Mononuclear cell (primary cell): ENCODE measurements at regions not wholly inside any gene's neighbourhood (a gene's known extent, or its start where the extent isn't known, plus 50 kb on each side); places are given as distances from the start of the nearest gene placed in this dataset.

Experiments
- H3K27me3 ChIP-seq: 2 replicates; pipeline ENCODE4 v1.6.0; 2011; ENCODE audit warnings: low read length, control low read depth; ENCODE audit not compliant: insufficient read depth
- H3K4me1 ChIP-seq: 2 replicates; pipeline ENCODE4 v1.5.1; 2011; ENCODE audit warnings: mild to moderate bottlenecking, low read length, control low read depth; ENCODE audit not compliant: insufficient read depth
- H3K4me3 ChIP-seq: 2 replicates; pipeline ENCODE4 v1.5.1; 2011; ENCODE audit warnings: mild to moderate bottlenecking, low read length, moderate library complexity
- H3K9me3 ChIP-seq: 2 replicates; pipeline ENCODE4 v1.5.1; 2011; ENCODE audit warnings: low read depth, mild to moderate bottlenecking, control low read depth, low read length

- no peaks in the 10 kb centered on the region for H3K9me3 ChIP-seq
- H3K4me1 ChIP-seq, result peaks cover 26% of the 10 kb centered on the region
- no peaks in the 10 kb centered on the region for H3K27me3 ChIP-seq
- no peak overlapping the region for H3K4me3 ChIP-seq
These were observed 393.7 kb downstream of the FOXO1 start for GRCh38 chr13:40272776-40273139.

GRCh38 chr13:40273253-40274025, 393.0 kb downstream of the FOXO1 start:
- Histone ChIP-seq H3K4me1 (peaks cover 26% of the 10 kb centered on the region), H3K27me3 (no peaks in the 10 kb centered on the region), H3K4me3 (no peak overlapping the region), H3K9me3 (no peaks in the 10 kb centered on the region)

GRCh38 chr13:40274103-40274502, 392.3 kb downstream of the FOXO1 start:
- Histone ChIP-seq H3K9me3 (no peaks in the 10 kb centered on the region), H3K4me3 (no peak overlapping the region), H3K27me3 (no peaks in the 10 kb centered on the region), H3K4me1 (peaks cover 26% of the 10 kb centered on the region)

GRCh38 chr13:40275155-40275554, 391.3 kb downstream of the FOXO1 start:
- Histone ChIP-seq H3K9me3 (no peaks in the 10 kb centered on the region), H3K27me3 (no peaks in the 10 kb centered on the region), H3K4me1 (peaks cover 26% of the 10 kb centered on the region), H3K4me3 (no peak overlapping the region)

- H3K4me1 ChIP-seq, result peaks cover 22% of the 10 kb centered on the region
- H3K27me3 ChIP-seq, result no peaks in the 10 kb centered on the region
- H3K9me3 ChIP-seq, result no peaks in the 10 kb centered on the region
- no peak overlapping the region for H3K4me3 ChIP-seq
These were observed 390.8 kb downstream of the FOXO1 start for GRCh38 chr13:40275636-40276035.

GRCh38 chr13:40283666-40284065, 382.8 kb downstream of the FOXO1 start:
- Histone ChIP-seq H3K4me3 (no peak overlapping the region), H3K9me3 (no peaks in the 10 kb centered on the region), H3K27me3 (no peaks in the 10 kb centered on the region), H3K4me1 (no peaks in the 10 kb centered on the region)

GRCh38 chr13:40285634-40286033, 380.8 kb downstream of the FOXO1 start:
- Histone ChIP-seq H3K4me1 (no peaks in the 10 kb centered on the region), H3K9me3 (no peaks in the 10 kb centered on the region), H3K27me3 (no peaks in the 10 kb centered on the region), H3K4me3 (no peak overlapping the region)

GRCh38 chr13:40287428-40287827, 379.0 kb downstream of the FOXO1 start:
- Histone ChIP-seq H3K27me3 (no peaks in the 10 kb centered on the region), H3K9me3 (no peaks in the 10 kb centered on the region), H3K4me3 (no peak overlapping the region), H3K4me1 (no peaks in the 10 kb centered on the region)

- H3K27me3 ChIP-seq, result no peaks in the 10 kb centered on the region
- no peak overlapping the region for H3K4me3 ChIP-seq
- H3K9me3 ChIP-seq, result no peaks in the 10 kb centered on the region
- no peaks in the 10 kb centered on the region for H3K4me1 ChIP-seq
These were observed 378.2 kb downstream of the FOXO1 start for GRCh38 chr13:40288259-40288658.

- no peaks in the 10 kb centered on the region for H3K27me3 ChIP-seq
- H3K9me3 ChIP-seq, result peaks cover under 1% of the 10 kb centered on the region
- no peaks in the 10 kb centered on the region for H3K4me1 ChIP-seq
- no peak overlapping the region for H3K4me3 ChIP-seq
These were observed 375.7 kb downstream of the FOXO1 start for GRCh38 chr13:40290758-40291157.

GRCh38 chr13:40292108-40292507, 374.3 kb downstream of the FOXO1 start:
- Histone ChIP-seq H3K4me3 (no peak overlapping the region), H3K9me3 (peaks cover 13% of the 10 kb centered on the region)

GRCh38 chr13:40292536-40292935, 373.9 kb downstream of the FOXO1 start:
- Histone ChIP-seq H3K4me1 (no peaks in the 10 kb centered on the region), H3K4me3 (no peak overlapping the region), H3K27me3 (no peaks in the 10 kb centered on the region), H3K9me3 (peaks cover 13% of the 10 kb centered on the region)

More at GRCh38 chr13:40292108-40292507, 374.3 kb downstream of the FOXO1 start:
- Histone ChIP-seq H3K27me3 (no peaks in the 10 kb centered on the region), H3K4me1 (no peaks in the 10 kb centered on the region)

GRCh38 chr13:40302351-40302750, 364.1 kb downstream of the FOXO1 start:
- Histone ChIP-seq H3K9me3 (peaks cover 12% of the 10 kb centered on the region), H3K27me3 (no peaks in the 10 kb centered on the region), H3K4me1 (no peaks in the 10 kb centered on the region), H3K4me3 (no peak overlapping the region)

GRCh38 chr13:40304391-40304790, 362.1 kb downstream of the FOXO1 start:
- peaks cover 12% of the 10 kb centered on the region for H3K9me3 ChIP-seq
- H3K4me3 ChIP-seq, result no peak overlapping the region
- H3K27me3 ChIP-seq, result no peaks in the 10 kb centered on the region
- H3K4me1 ChIP-seq, result no peaks in the 10 kb centered on the region

- Histone ChIP-seq H3K4me1 (no peaks in the 10 kb centered on the region), H3K4me3 (no peak overlapping the region), H3K9me3 (peaks cover 12% of the 10 kb centered on the region), H3K27me3 (no peaks in the 10 kb centered on the region)
These were observed 359.6 kb downstream of the FOXO1 start for GRCh38 chr13:40306817-40307216.

- peaks cover 6% of the 10 kb centered on the region for H3K9me3 ChIP-seq
- H3K4me3 ChIP-seq, result no peak overlapping the region
- H3K4me1 ChIP-seq, result no peaks in the 10 kb centered on the region
- no peaks in the 10 kb centered on the region for H3K27me3 ChIP-seq
These were observed 356.6 kb downstream of the FOXO1 start for GRCh38 chr13:40309881-40310280.
